Ishikawa (cell line): ENCODE measurements at regions not wholly inside any gene's neighbourhood (a gene's known extent, or its start where the extent isn't known, plus 50 kb on each side); places are given as distances from the start of the nearest gene placed in this dataset.

Source experiments
- CEBPB ChIP-seq: IDR thresholded peaks from 2 replicates; pipeline ENCODE4 v1.6.1; 2012
- CREB1 ChIP-seq: IDR thresholded peaks from 2 replicates; pipeline ENCODE4 v1.6.1; 2012; ENCODE audit warnings: low read depth
- EGR1 ChIP-seq: IDR thresholded peaks from 2 replicates; pipeline ENCODE4 v1.6.1; 2012
- EP300 ChIP-seq: IDR thresholded peaks from 2 replicates; pipeline ENCODE4 v1.6.1; 2012; ENCODE audit warnings: borderline replicate concordance
- FOXM1 ChIP-seq: IDR thresholded peaks from 2 replicates; pipeline ENCODE4 v1.6.1; 2012; ENCODE audit warnings: low read depth, borderline replicate concordance
- MAX ChIP-seq: IDR thresholded peaks from 2 replicates; pipeline ENCODE4 v1.6.1; 2012
- NFIC ChIP-seq: IDR thresholded peaks from 2 replicates; pipeline ENCODE4 v1.6.1; 2012
- RAD21 ChIP-seq: IDR thresholded peaks from 2 replicates; pipeline ENCODE4 v1.6.1; 2012; ENCODE audit warnings: low read depth
- REST ChIP-seq: IDR thresholded peaks from 2 replicates; pipeline ENCODE4 v1.6.1; 2012; ENCODE audit warnings: low read depth, mild to moderate bottlenecking
- TAF1 ChIP-seq: IDR thresholded peaks from 2 replicates; pipeline ENCODE4 v1.6.1; 2012; ENCODE audit warnings: low read depth, mild to moderate bottlenecking
- TCF12 ChIP-seq: IDR thresholded peaks from 2 replicates; pipeline ENCODE4 v1.6.1; 2012; ENCODE audit warnings: low read depth
- TEAD4 ChIP-seq: IDR thresholded peaks from 2 replicates; pipeline ENCODE4 v1.6.1; 2012
- USF1 ChIP-seq: IDR thresholded peaks from 2 replicates; pipeline ENCODE4 v1.6.1; 2012
- YY1 ChIP-seq: IDR thresholded peaks from 2 replicates; pipeline ENCODE4 v1.6.1; 2012; ENCODE audit warnings: low read depth
- ZBTB7A ChIP-seq: IDR thresholded peaks from 2 replicates; pipeline ENCODE4 v1.6.1; 2012; ENCODE audit warnings: low read depth

- TF ChIP-seq ZBTB7A (no peak), TEAD4 (no peak), EGR1 (no peak), TCF12 (no peak), CREB1 (no peak), MAX (no peak), YY1 (no peak), TAF1 (no peak), REST (no peak), CEBPB (no peak), USF1 (no peak), FOXM1 (no peak), EP300 (no peak)
Measured at GRCh38 chr11:23577296-23577695, 717.0 kb upstream of the CCDC179 start.

GRCh38 chr11:23585416-23586104 lies 725.3 kb upstream of the CCDC179 start:
- TF ChIP-seq NFIC = no peak
- no peak for TF ChIP-seq TAF1
- no peak for TF ChIP-seq YY1
- TF ChIP-seq EGR1 = no peak
- TF ChIP-seq RAD21 = no peak
- TF ChIP-seq REST = no peak
- no peak for TF ChIP-seq CEBPB
- no peak for TF ChIP-seq USF1
- TF ChIP-seq TCF12 = no peak
- TF ChIP-seq ZBTB7A = no peak
- TF ChIP-seq CREB1 = no peak
- TF ChIP-seq MAX = no peak
- TF ChIP-seq EP300 = no peak
- TF ChIP-seq TEAD4 = no peak
- no peak for TF ChIP-seq FOXM1

- TF ChIP-seq TEAD4 (no peak), CEBPB (no peak), TAF1 (no peak), TCF12 (no peak), EP300 (no peak), NFIC (no peak)
Measured at GRCh38 chr11:23586173-23586572, 725.9 kb upstream of the CCDC179 start.

GRCh38 chr11:23590596-23591308 lies 730.5 kb upstream of the CCDC179 start:
- TF ChIP-seq YY1 (no peak), FOXM1 (no peak), MAX (no peak), TEAD4 (no peak), USF1 (no peak), TCF12 (no peak), TAF1 (no peak), REST (no peak), CEBPB (no peak), EGR1 (no peak), ZBTB7A (no peak), EP300 (no peak), CREB1 (no peak), NFIC (no peak), RAD21 (no peak)
